LoVo (cell line): ENCODE measurements at regions not wholly inside any gene's neighbourhood (a gene's known extent, or its start where the extent isn't known, plus 50 kb on each side); places are given as distances from the start of the nearest gene placed in this dataset.

Experiments
- DNase-seq: peaks from one replicate; pipeline ENCODE4 v3.0.0-alpha.2; 2016; ENCODE audit warnings: low spot score

GRCh38 chr14:100638211-100638855 lies 51.1 kb upstream of the BEGAIN start:
- DNase-seq: no peak

GRCh38 chr14:100639280-100639679 lies 52.1 kb upstream of the BEGAIN start:
- DNase-seq: no peak

- no peak for DNase-seq
Observed at GRCh38 chr14:100640471-100641273, 53.5 kb upstream of the BEGAIN start.

- DNase-seq: no peak
Observed at GRCh38 chr14:100641274-100641860, 54.1 kb upstream of the BEGAIN start.

- DNase-seq: no peak
Observed at GRCh38 chr14:100643426-100643825, 56.2 kb upstream of the BEGAIN start.

GRCh38 chr14:100644383-100644782 lies 57.2 kb upstream of the BEGAIN start:
- no peak for DNase-seq

GRCh38 chr14:100644784-100645183 lies 57.6 kb upstream of the BEGAIN start:
- no peak for DNase-seq

- peak; percentile 84 for DNase-seq
Observed at GRCh38 chr14:100645196-100645981, 58.2 kb upstream of the BEGAIN start.

GRCh38 chr14:100645982-100646314 lies 58.7 kb upstream of the BEGAIN start:
- DNase-seq: no peak

- DNase-seq: peak; percentile 62
Observed at GRCh38 chr14:100648474-100649172, 61.4 kb upstream of the BEGAIN start.

- DNase-seq: peak; percentile 80
Observed at GRCh38 chr14:100649173-100649519, 61.9 kb upstream of the BEGAIN start.

- DNase-seq: no peak
Observed at GRCh38 chr14:100651999-100652508, 64.8 kb upstream of the BEGAIN start.

GRCh38 chr14:100652744-100653143 lies 65.5 kb upstream of the BEGAIN start:
- DNase-seq: no peak

- no peak for DNase-seq
Observed at GRCh38 chr14:100653409-100653808, 66.2 kb upstream of the BEGAIN start.

- no peak for DNase-seq
Observed at GRCh38 chr14:100654025-100654813, 67.0 kb upstream of the BEGAIN start.

- DNase-seq: peak; percentile 28
Observed at GRCh38 chr14:100654814-100655740, 67.9 kb upstream of the BEGAIN start.

GRCh38 chr14:100655741-100656085 lies 68.5 kb upstream of the BEGAIN start:
- DNase-seq: no peak

GRCh38 chr14:100656996-100657395 lies 69.7 kb upstream of the DLK1 start:
- DNase-seq: no peak

GRCh38 chr14:100657780-100658179 lies 68.9 kb upstream of the DLK1 start:
- no peak for DNase-seq
